Loucy (cell line): ENCODE measurements at regions not wholly inside any gene's neighbourhood (a gene's known extent, or its start where the extent isn't known, plus 50 kb on each side); places are given as distances from the start of the nearest gene placed in this dataset.
"Not testable (repeated sequence)": the region's sequence is repeated elsewhere in the genome, so short reads cannot be mapped to it uniquely, and the experiment has no call there.

ENCODE experiments used
- H2AFZ ChIP-seq: fragments of 200-600 bp; sonication (generic); 2 replicates; pipeline ENCODE4 v1.6.0; 2016; ENCODE audit warnings: antibody characterized with exemption, mild to moderate bottlenecking, low read length, moderate library complexity
- H3F3A ChIP-seq: fragments of 200-600 bp; 2 replicates; pipeline ENCODE4 v1.6.0; 2016; ENCODE audit warnings: antibody characterized with exemption, low read depth, mild to moderate bottlenecking
- H3K27me3 ChIP-seq: fragments of 200-600 bp; sonication (generic); 2 replicates; pipeline ENCODE4 v1.6.1; 2014; ENCODE audit warnings: low read length, mild to moderate bottlenecking; ENCODE audit not compliant: insufficient read depth, poor library complexity, severe bottlenecking
- H3K36me3 ChIP-seq: fragments of 200-600 bp; sonication (generic); 2 replicates; pipeline ENCODE4 v1.6.1; 2016; ENCODE audit warnings: low read length; ENCODE audit not compliant: insufficient read depth
- H3K4me1 ChIP-seq: fragments of 200-600 bp; sonication (generic); 2 replicates; pipeline ENCODE4 v1.5.1; 2014; ENCODE audit warnings: low read length, mild to moderate bottlenecking; ENCODE audit not compliant: insufficient read depth, poor library complexity, severe bottlenecking
- H3K4me2 ChIP-seq: fragments of 200-600 bp; sonication (generic); 2 replicates; pipeline ENCODE4 v1.6.0; 2014; ENCODE audit warnings: antibody characterized with exemption, low read length, low read depth, mild to moderate bottlenecking; ENCODE audit not compliant: poor library complexity, severe bottlenecking
- H3K4me3 ChIP-seq: fragments of 200-600 bp; sonication (generic); 2 replicates; pipeline ENCODE4 v1.5.1; 2014; ENCODE audit warnings: low read length, mild to moderate bottlenecking, mixed read lengths; ENCODE audit not compliant: poor library complexity, severe bottlenecking
- H3K79me2 ChIP-seq: fragments of 200-600 bp; sonication (generic); 2 replicates; pipeline ENCODE4 v1.6.1; 2014; ENCODE audit warnings: low read length; ENCODE audit not compliant: insufficient read depth
- H3K9ac ChIP-seq: fragments of 200-600 bp; sonication (generic); 2 replicates; pipeline ENCODE4 v1.6.0; 2014; ENCODE audit warnings: mild to moderate bottlenecking, low read depth, low read length, moderate library complexity; ENCODE audit not compliant: poor library complexity, severe bottlenecking
- H3K9me2 ChIP-seq: fragments of 200-600 bp; sonication (generic); replicated peaks from 2 replicates; pipeline ENCODE4 v1.6.1; 2016; ENCODE audit warnings: low read depth, low read length, mixed read lengths
- H3K9me3 ChIP-seq: fragments of 200-600 bp; sonication (generic); 2 replicates; pipeline ENCODE4 v1.6.1; 2014; ENCODE audit warnings: mild to moderate bottlenecking, antibody characterized with exemption, low read length, low read depth; ENCODE audit not compliant: insufficient read depth
- H4K20me1 ChIP-seq: fragments of 200-600 bp; sonication (generic); 2 replicates; pipeline ENCODE4 v1.6.0; 2014; ENCODE audit warnings: antibody characterized with exemption, low read length, mild to moderate bottlenecking; ENCODE audit not compliant: insufficient read depth, poor library complexity, severe bottlenecking
- EZH2phosphoT487 ChIP-seq: fragments of 200-600 bp; IDR thresholded peaks from 2 replicates; pipeline ENCODE4 v1.6.1; 2018; ENCODE audit warnings: antibody characterized with exemption, mild to moderate bottlenecking, moderate library complexity, borderline replicate concordance
- TF ChIP-seq, protein P1 (sequence below): fragments of 200-600 bp; sonication (generic); conservative IDR thresholded peaks from 2 replicates; pipeline ENCODE4 v1.5.1; 2014; ENCODE audit warnings: mild to moderate bottlenecking, antibody characterized with exemption, low read length

- no peak overlapping the region for H3K4me2 ChIP-seq
- H3K4me1 ChIP-seq = no peaks in the 10 kb centered on the region
- H3K9me3 ChIP-seq = peaks cover 3% of the 10 kb centered on the region; the same call in 1 of the 2 replicates
- H4K20me1 ChIP-seq = no peaks in the 10 kb centered on the region
- H2AFZ ChIP-seq = no peak overlapping the region
- no peak overlapping the region for H3K4me3 ChIP-seq
- no peak overlapping the region for H3K9ac ChIP-seq
- H3K36me3 ChIP-seq = no peaks in the 10 kb centered on the region
- no peaks in the 10 kb centered on the region for H3F3A ChIP-seq
- H3K27me3 ChIP-seq = no peaks in the 10 kb centered on the region
- TF ChIP-seq, protein P1, sequence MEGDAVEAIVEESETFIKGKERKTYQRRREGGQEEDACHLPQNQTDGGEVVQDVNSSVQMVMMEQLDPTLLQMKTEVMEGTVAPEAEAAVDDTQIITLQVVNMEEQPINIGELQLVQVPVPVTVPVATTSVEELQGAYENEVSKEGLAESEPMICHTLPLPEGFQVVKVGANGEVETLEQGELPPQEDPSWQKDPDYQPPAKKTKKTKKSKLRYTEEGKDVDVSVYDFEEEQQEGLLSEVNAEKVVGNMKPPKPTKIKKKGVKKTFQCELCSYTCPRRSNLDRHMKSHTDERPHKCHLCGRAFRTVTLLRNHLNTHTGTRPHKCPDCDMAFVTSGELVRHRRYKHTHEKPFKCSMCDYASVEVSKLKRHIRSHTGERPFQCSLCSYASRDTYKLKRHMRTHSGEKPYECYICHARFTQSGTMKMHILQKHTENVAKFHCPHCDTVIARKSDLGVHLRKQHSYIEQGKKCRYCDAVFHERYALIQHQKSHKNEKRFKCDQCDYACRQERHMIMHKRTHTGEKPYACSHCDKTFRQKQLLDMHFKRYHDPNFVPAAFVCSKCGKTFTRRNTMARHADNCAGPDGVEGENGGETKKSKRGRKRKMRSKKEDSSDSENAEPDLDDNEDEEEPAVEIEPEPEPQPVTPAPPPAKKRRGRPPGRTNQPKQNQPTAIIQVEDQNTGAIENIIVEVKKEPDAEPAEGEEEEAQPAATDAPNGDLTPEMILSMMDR = no peak
- no peak for TF ChIP-seq EZH2phosphoT487
- H3K9me2 ChIP-seq = no peaks in the 10 kb centered on the region
- no peaks in the 10 kb centered on the region for H3K79me2 ChIP-seq
Observed at GRCh38 chr2:226086190-226086589, 686.7 kb downstream of the NYAP2 start.

GRCh38 chr2:226085425-226085824 is 685.9 kb downstream of the NYAP2 start:
- not testable (repeated sequence) for H4K20me1 ChIP-seq, H3K36me3 ChIP-seq, H2AFZ ChIP-seq, H3K79me2 ChIP-seq, H3F3A ChIP-seq, H3K9me2 ChIP-seq, H3K4me1 ChIP-seq, H3K9ac ChIP-seq, H3K27me3 ChIP-seq, H3K4me3 ChIP-seq, H3K9me3 ChIP-seq, H3K4me2 ChIP-seq

DNA sequence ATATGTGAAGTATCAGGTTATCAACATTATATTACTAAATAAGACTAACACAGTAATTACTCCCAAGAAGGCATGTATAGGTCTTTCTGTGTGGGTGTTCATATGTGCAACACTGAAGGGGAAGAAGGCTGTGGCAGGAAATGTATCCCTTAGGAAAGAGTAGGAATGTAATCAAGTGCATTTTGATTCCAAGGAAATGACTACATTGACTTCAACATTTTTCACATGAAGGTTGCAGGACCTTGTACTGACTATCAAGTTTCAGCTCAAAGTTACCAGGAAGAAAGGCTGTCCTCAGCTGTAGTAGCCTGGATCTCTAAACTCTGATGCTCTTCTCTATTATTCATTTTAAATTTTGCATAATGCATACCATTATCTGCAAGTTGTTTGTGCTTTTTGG is 680.8 kb downstream of the NYAP2 start:
- H3K4me3 ChIP-seq = no peak overlapping the region
- no peak overlapping the region for H3K4me2 ChIP-seq
- H3K9me3 ChIP-seq = no peaks in the 10 kb centered on the region
- TF ChIP-seq EZH2phosphoT487 = no peak
- TF ChIP-seq, protein P1 = no peak
- no peak overlapping the region for H3K9ac ChIP-seq
- H3K79me2 ChIP-seq = no peaks in the 10 kb centered on the region
- no peak overlapping the region for H2AFZ ChIP-seq
- H3K4me1 ChIP-seq = no peaks in the 10 kb centered on the region
- no peaks in the 10 kb centered on the region for H3K36me3 ChIP-seq
- H3K27me3 ChIP-seq = no peaks in the 10 kb centered on the region
- no peaks in the 10 kb centered on the region for H4K20me1 ChIP-seq
- H3F3A ChIP-seq = no peaks in the 10 kb centered on the region
- H3K9me2 ChIP-seq = no peaks in the 10 kb centered on the region

DNA sequence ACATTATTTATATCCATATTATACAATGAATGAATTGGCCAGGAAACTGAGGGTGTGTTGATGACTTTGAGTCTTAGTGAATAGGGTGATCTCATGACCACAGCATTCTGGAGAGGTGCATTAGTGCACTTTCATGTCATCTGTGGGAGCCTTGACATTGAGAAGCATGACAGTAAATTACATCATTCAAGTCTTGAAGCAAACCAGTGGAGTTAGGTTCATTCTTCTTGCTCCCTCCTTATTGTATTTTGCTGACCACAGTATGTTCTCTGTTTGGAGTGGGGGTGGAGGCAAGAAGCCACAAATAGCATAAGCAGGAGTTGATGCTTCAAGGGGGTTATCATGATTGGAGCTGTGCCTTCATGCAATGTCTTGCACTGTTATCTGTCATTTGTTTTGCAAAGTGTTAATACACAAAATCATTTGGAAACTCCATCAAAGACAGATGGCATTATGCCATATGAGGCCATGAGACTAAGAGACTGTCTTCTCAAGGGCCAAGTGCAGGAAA is 680.2 kb downstream of the NYAP2 start:
- Histone ChIP-seq H3K9me2 (no peaks in the 10 kb centered on the region), H3K4me2 (no peak overlapping the region), H3K36me3 (no peaks in the 10 kb centered on the region), H3K9ac (no peak overlapping the region), H3K79me2 (no peaks in the 10 kb centered on the region), H3K9me3 (no peaks in the 10 kb centered on the region), H3F3A (no peaks in the 10 kb centered on the region), H3K4me1 (no peaks in the 10 kb centered on the region), H4K20me1 (no peaks in the 10 kb centered on the region), H3K4me3 (no peak overlapping the region), H3K27me3 (no peaks in the 10 kb centered on the region), H2AFZ (no peak overlapping the region)
- no peak for TF ChIP-seq EZH2phosphoT487
- TF ChIP-seq, protein P1 = no peak
